ENCODE measurements at regions not wholly inside any gene's neighbourhood (a gene's known extent, or its start where the extent isn't known, plus 50 kb on each side); places are given as distances from the start of the nearest gene placed in this dataset.
A peak's percentile ranks its signal among the peaks of the same experiment; 100 is the strongest.
"Not testable (repeated sequence)": the region's sequence is repeated elsewhere in the genome, so short reads cannot be mapped to it uniquely, and the experiment has no call there.

GRCh38 chr7:153743434-153743833, 308.8 kb upstream of the DPP6 start:
- not testable (repeated sequence) for DNase-seq (ENCODE audit: insufficient read length, low spot score, missing footprints); H4K20me1 ChIP-seq (ENCODE audit: insufficient read depth, low read length); H2AFZ ChIP-seq (ENCODE audit: low read length); H3K9me3 ChIP-seq (ENCODE audit: low read depth, low read length); H3K4me2 ChIP-seq (ENCODE audit: insufficient read depth, low read length); H3K4me3 ChIP-seq (ENCODE audit: insufficient read depth, low read length); H3K4me1 ChIP-seq (ENCODE audit: insufficient read depth, low read length); H3K27me3 ChIP-seq (ENCODE audit: insufficient read depth, low read length); H3K36me3 ChIP-seq (ENCODE audit: insufficient read depth, low read length); H3K79me2 ChIP-seq (ENCODE audit: insufficient read depth, low read length); H3K27ac ChIP-seq (ENCODE audit: low read depth, low read length)

DNA sequence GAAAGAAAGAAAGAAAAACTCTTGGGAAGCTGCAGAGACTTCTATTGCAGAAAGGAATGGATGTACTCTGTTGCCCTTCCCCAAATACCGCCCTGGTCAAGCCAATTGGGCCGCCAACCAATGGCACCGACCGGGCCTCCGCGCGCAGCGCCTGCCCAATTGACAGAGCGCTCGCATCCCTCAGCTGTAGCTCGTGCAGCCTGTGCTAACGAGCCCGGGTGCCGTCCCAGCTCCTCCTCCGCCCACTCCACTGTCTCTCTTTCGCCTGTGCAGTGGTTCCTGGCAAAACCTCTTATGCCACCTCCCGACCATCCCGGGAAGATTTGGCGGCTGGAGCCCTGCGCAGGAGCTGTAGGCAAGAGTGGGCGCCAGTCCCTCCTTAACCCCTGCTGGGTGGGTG, 304.2 kb upstream of the DPP6 start:
- not testable (repeated sequence) for H2AFZ ChIP-seq (ENCODE audit: low read length); H3K36me3 ChIP-seq (ENCODE audit: insufficient read depth, low read length); DNase-seq (ENCODE audit: insufficient read length, low spot score, missing footprints)

GRCh38 chr7:153748885-153749284, 303.3 kb upstream of the DPP6 start:
- not testable (repeated sequence) for H3K27me3 ChIP-seq (ENCODE audit: insufficient read depth, low read length); H3K9me3 ChIP-seq (ENCODE audit: low read depth, low read length); H3K4me1 ChIP-seq (ENCODE audit: insufficient read depth, low read length); H3K4me2 ChIP-seq (ENCODE audit: insufficient read depth, low read length); H2AFZ ChIP-seq (ENCODE audit: low read length); H3K79me2 ChIP-seq (ENCODE audit: insufficient read depth, low read length); H3K36me3 ChIP-seq (ENCODE audit: insufficient read depth, low read length); H3K27ac ChIP-seq (ENCODE audit: low read depth, low read length); H4K20me1 ChIP-seq (ENCODE audit: insufficient read depth, low read length); H3K4me3 ChIP-seq (ENCODE audit: insufficient read depth, low read length)
- DNase-seq (ENCODE audit: insufficient read length, low spot score, missing footprints), result peak; percentile 1

More for the DNA sequence above, 304.2 kb upstream of the DPP6 start:
- not testable (repeated sequence) for H4K20me1 ChIP-seq (ENCODE audit: insufficient read depth, low read length); H3K4me1 ChIP-seq (ENCODE audit: insufficient read depth, low read length); H3K79me2 ChIP-seq (ENCODE audit: insufficient read depth, low read length); H3K27me3 ChIP-seq (ENCODE audit: insufficient read depth, low read length); H3K27ac ChIP-seq (ENCODE audit: low read depth, low read length); H3K4me3 ChIP-seq (ENCODE audit: insufficient read depth, low read length); H3K9me3 ChIP-seq (ENCODE audit: low read depth, low read length); H3K4me2 ChIP-seq (ENCODE audit: insufficient read depth, low read length)

DNA sequence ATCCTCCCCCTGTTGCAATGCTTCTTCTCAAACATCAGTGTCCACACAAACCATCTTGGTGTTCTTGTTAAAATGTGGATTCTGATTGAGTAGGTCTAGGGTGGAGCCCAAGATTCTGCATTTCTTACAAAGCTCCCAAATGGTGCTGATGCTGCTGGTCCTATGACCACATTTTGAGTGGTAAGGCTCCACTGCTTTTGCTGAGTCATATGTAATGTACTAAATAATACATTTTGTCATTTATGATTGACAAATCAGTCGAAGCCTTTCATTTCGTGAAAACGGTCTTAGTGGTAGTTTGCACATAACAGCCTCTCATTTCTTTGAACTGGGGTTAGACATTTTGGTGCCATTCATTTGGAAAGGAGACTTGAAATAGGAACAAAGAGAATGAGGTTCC, 286.3 kb upstream of the DPP6 start:
- H3K27me3 ChIP-seq (ENCODE audit: insufficient read depth, low read length); H3K27ac ChIP-seq (ENCODE audit: low read depth, low read length); H3K36me3 ChIP-seq (ENCODE audit: insufficient read depth, low read length); H3K79me2 ChIP-seq (ENCODE audit: insufficient read depth, low read length); DNase-seq (ENCODE audit: insufficient read length, low spot score, missing footprints); H3K4me1 ChIP-seq (ENCODE audit: insufficient read depth, low read length); H4K20me1 ChIP-seq (ENCODE audit: insufficient read depth, low read length); H2AFZ ChIP-seq (ENCODE audit: low read length); H3K9me3 ChIP-seq (ENCODE audit: low read depth, low read length); H3K4me2 ChIP-seq (ENCODE audit: insufficient read depth, low read length); H3K4me3 ChIP-seq (ENCODE audit: insufficient read depth, low read length): not testable (repeated sequence)

DNA sequence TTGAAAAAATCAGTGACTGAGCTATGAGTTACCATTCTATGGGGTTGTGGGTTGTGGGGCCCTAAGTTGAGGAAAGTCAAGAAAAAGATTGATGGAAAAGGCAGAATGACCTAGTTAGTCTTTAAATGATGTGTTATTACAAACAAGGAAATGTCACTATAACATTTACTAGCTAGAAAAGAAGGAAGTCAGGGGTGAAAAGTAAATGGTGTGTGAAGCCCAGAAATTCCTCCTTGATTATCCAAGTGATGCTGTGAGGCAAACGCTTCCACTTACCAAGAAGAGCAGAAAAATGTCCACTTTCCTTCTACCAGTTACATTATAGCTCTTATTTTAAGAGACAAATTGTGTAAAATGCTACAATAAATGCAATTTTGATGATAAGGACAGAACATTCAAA, 285.3 kb upstream of the DPP6 start:
- H3K4me2 ChIP-seq (ENCODE audit: insufficient read depth, low read length); H3K36me3 ChIP-seq (ENCODE audit: insufficient read depth, low read length); H3K4me1 ChIP-seq (ENCODE audit: insufficient read depth, low read length); H2AFZ ChIP-seq (ENCODE audit: low read length); H3K27me3 ChIP-seq (ENCODE audit: insufficient read depth, low read length); H3K9me3 ChIP-seq (ENCODE audit: low read depth, low read length); DNase-seq (ENCODE audit: insufficient read length, low spot score, missing footprints); H4K20me1 ChIP-seq (ENCODE audit: insufficient read depth, low read length); H3K79me2 ChIP-seq (ENCODE audit: insufficient read depth, low read length); H3K4me3 ChIP-seq (ENCODE audit: insufficient read depth, low read length); H3K27ac ChIP-seq (ENCODE audit: low read depth, low read length): not testable (repeated sequence)

- H3K4me3 ChIP-seq (ENCODE audit: insufficient read depth, low read length), result no peak overlapping the region
- no peaks in the 10 kb centered on the region for H4K20me1 ChIP-seq (ENCODE audit: insufficient read depth, low read length)
- TF ChIP-seq CTCF (IDR thresholded peaks at IDR 0.05; ENCODE audit: extremely low read depth, low read depth, low read length), result no peak
- H3K27me3 ChIP-seq (ENCODE audit: insufficient read depth, low read length), result no peaks in the 10 kb centered on the region
- DNase-seq (ENCODE audit: insufficient read length, low spot score, missing footprints), result no peak
- H3K36me3 ChIP-seq (ENCODE audit: insufficient read depth, low read length), result no peaks in the 10 kb centered on the region
- H3K27ac ChIP-seq (ENCODE audit: low read depth, low read length), result no peak overlapping the region
- no peaks in the 10 kb centered on the region for H3K79me2 ChIP-seq (ENCODE audit: insufficient read depth, low read length)
- no peaks in the 10 kb centered on the region for H3K4me1 ChIP-seq (ENCODE audit: insufficient read depth, low read length)
- no peak overlapping the region for H3K4me2 ChIP-seq (ENCODE audit: insufficient read depth, low read length)
- no peaks in the 10 kb centered on the region for H3K9me3 ChIP-seq (ENCODE audit: low read depth, low read length)
- no peak overlapping the region for H2AFZ ChIP-seq (ENCODE audit: low read length)
Observed at GRCh38 chr7:153772966-153773365, 279.2 kb upstream of the DPP6 start.

- not testable (repeated sequence) for H3K4me2 ChIP-seq (ENCODE audit: insufficient read depth, low read length); H2AFZ ChIP-seq (ENCODE audit: low read length); H3K79me2 ChIP-seq (ENCODE audit: insufficient read depth, low read length); H3K9me3 ChIP-seq (ENCODE audit: low read depth, low read length); H3K4me1 ChIP-seq (ENCODE audit: insufficient read depth, low read length); H3K4me3 ChIP-seq (ENCODE audit: insufficient read depth, low read length); H3K27me3 ChIP-seq (ENCODE audit: insufficient read depth, low read length); H3K27ac ChIP-seq (ENCODE audit: low read depth, low read length); DNase-seq (ENCODE audit: insufficient read length, low spot score, missing footprints); H4K20me1 ChIP-seq (ENCODE audit: insufficient read depth, low read length); H3K36me3 ChIP-seq (ENCODE audit: insufficient read depth, low read length)
Observed at GRCh38 chr7:153776940-153777339, 275.3 kb upstream of the DPP6 start.

GRCh38 chr7:153797363-153797762, 254.8 kb upstream of the DPP6 start:
- H3K4me3 ChIP-seq (ENCODE audit: insufficient read depth, low read length); H4K20me1 ChIP-seq (ENCODE audit: insufficient read depth, low read length); DNase-seq (ENCODE audit: insufficient read length, low spot score, missing footprints): not testable (repeated sequence)

More at GRCh38 chr7:153797363-153797762, 254.8 kb upstream of the DPP6 start:
- H3K4me1 ChIP-seq (ENCODE audit: insufficient read depth, low read length); H3K27me3 ChIP-seq (ENCODE audit: insufficient read depth, low read length); H3K79me2 ChIP-seq (ENCODE audit: insufficient read depth, low read length); H2AFZ ChIP-seq (ENCODE audit: low read length); H3K9me3 ChIP-seq (ENCODE audit: low read depth, low read length); H3K27ac ChIP-seq (ENCODE audit: low read depth, low read length); H3K36me3 ChIP-seq (ENCODE audit: insufficient read depth, low read length); H3K4me2 ChIP-seq (ENCODE audit: insufficient read depth, low read length): not testable (repeated sequence)

Measured in osteoblast (primary cell).